IMR-90 (cell line): ENCODE measurements at regions not wholly inside any gene's neighbourhood (a gene's known extent, or its start where the extent isn't known, plus 50 kb on each side); places are given as distances from the start of the nearest gene placed in this dataset.

Experiments
- ATAC-seq: fragments of 200-7000 bp; cut with Tn5 transposase; 2 replicates; pipeline ENCODE4 v1.9.1; 2020; ENCODE audit warnings: low read depth, mild to moderate bottlenecking, moderate library complexity
- BruUV-seq: library from RNA; stranded (reverse); fragments of 400-500 nt; replicated peaks from 2 replicates; lab custom pipeline; 2021; lab: Mats Ljungman, UMichigan
- CTCF ChIA-PET: fragments of 300-600 bp; formaldehyde crosslinking; extraction: SDS; loops from one replicate; lab custom pipeline; 2021; ENCODE audit warnings: antibody characterized with exemption; lab: Yijun Ruan, JAX
- POLR2A ChIA-PET: fragments of 300-600 bp; sonication (Branson Sonifier 250); formaldehyde crosslinking; loops from one replicate; lab custom pipeline; 2022; ENCODE audit warnings: antibody characterized with exemption; ENCODE audit not compliant: unreplicated experiment; lab: Charles Lee
- DNase-seq: peaks from one replicate; pipeline ENCODE4 v3.0.0; 2013
- H2AFZ ChIP-seq: replicated peaks from 2 replicates; pipeline ENCODE3; 2013; ENCODE audit warnings: low read length, mild to moderate bottlenecking; ENCODE audit not compliant: poor library complexity
- H2AK5ac ChIP-seq: 2 replicates; pipeline ENCODE4 v1.6.1; 2013; ENCODE audit warnings: low read depth, low read length, inconsistent platforms
- H2AK9ac ChIP-seq: replicated peaks from 2 replicates; pipeline ENCODE3; 2013; ENCODE audit warnings: mild to moderate bottlenecking, low read depth, low read length, moderate library complexity; ENCODE audit not compliant: poor library complexity
- H2BK120ac ChIP-seq: 2 replicates; pipeline ENCODE4 v1.6.1; 2013; ENCODE audit warnings: low read depth, low read length, inconsistent platforms
- H2BK15ac ChIP-seq: 3 replicates; pipeline ENCODE4 v1.6.1; 2013; ENCODE audit warnings: low read depth, low read length, inconsistent platforms
- H2BK20ac ChIP-seq: 2 replicates; pipeline ENCODE4 v1.6.1; 2013; ENCODE audit warnings: low read depth, mild to moderate bottlenecking, inconsistent platforms, low read length, moderate library complexity
- H2BK5ac ChIP-seq: 2 replicates; pipeline ENCODE4 v1.6.1; 2013; ENCODE audit warnings: mild to moderate bottlenecking, low read depth, low read length, inconsistent platforms; ENCODE audit not compliant: poor library complexity, severe bottlenecking
- H3K14ac ChIP-seq: replicated peaks from 2 replicates; pipeline ENCODE4 v1.6.1; 2013; ENCODE audit warnings: low read depth, low read length, inconsistent platforms
- H3K18ac ChIP-seq: 2 replicates; pipeline ENCODE4 v1.6.1; 2013; ENCODE audit warnings: low read depth, low read length, control low read depth
- H3K23ac ChIP-seq: 2 replicates; pipeline ENCODE4 v1.6.1; 2013; ENCODE audit warnings: low read depth, low read length, inconsistent platforms
- H3K27ac ChIP-seq: 2 replicates; pipeline ENCODE4 v1.5.1; 2013; ENCODE audit warnings: mild to moderate bottlenecking, control low read depth, low read length; ENCODE audit not compliant: insufficient read depth
- H3K27me3 ChIP-seq: 2 replicates; pipeline ENCODE4 v1.6.1; 2013; ENCODE audit warnings: low read length; ENCODE audit not compliant: control insufficient read depth, insufficient read depth
- H3K36me3 ChIP-seq: 2 replicates; pipeline ENCODE4 v1.6.1; 2013; ENCODE audit warnings: low read length, mixed read lengths; ENCODE audit not compliant: control insufficient read depth, insufficient read depth
- H3K4ac ChIP-seq: 2 replicates; pipeline ENCODE4 v1.6.1; 2013; ENCODE audit warnings: low read depth, low read length, inconsistent platforms
- H3K4me1 ChIP-seq: 2 replicates; pipeline ENCODE4 v1.6.1; 2013; ENCODE audit warnings: low read length, mixed read lengths; ENCODE audit not compliant: control insufficient read depth, insufficient read depth
- H3K4me2 ChIP-seq: 2 replicates; pipeline ENCODE4 v1.6.1; 2013; ENCODE audit warnings: low read depth, mild to moderate bottlenecking, control low read depth, low read length, moderate library complexity
- H3K4me3 ChIP-seq: 2 replicates; pipeline ENCODE4 v1.5.1; 2013; ENCODE audit warnings: low read depth, mild to moderate bottlenecking, control low read depth, low read length, moderate library complexity; ENCODE audit not compliant: insufficient read depth
- H3K56ac ChIP-seq: 2 replicates; pipeline ENCODE4 v1.6.1; 2013; ENCODE audit warnings: low read length, inconsistent platforms; ENCODE audit not compliant: insufficient read depth; ENCODE audit errors: extremely low read depth
- H3K79me1 ChIP-seq, 2 experiments: 2 replicates each; pipeline ENCODE4 v1.6.1; 2013; ENCODE audit warnings: low read length in 2 of 2, inconsistent platforms in 1 of 2, low read depth in 1 of 2
- H3K9ac ChIP-seq: 2 replicates; pipeline ENCODE4 v1.6.1; 2013; ENCODE audit warnings: low read depth, low read length, control low read depth
- H3K9me1 ChIP-seq: 2 replicates; pipeline ENCODE4 v1.6.1; 2013; ENCODE audit warnings: low read length, inconsistent platforms; ENCODE audit not compliant: insufficient read depth
- H3K9me3 ChIP-seq: 2 replicates; pipeline ENCODE4 v1.6.1; 2013; ENCODE audit warnings: low read length; ENCODE audit not compliant: control insufficient read depth, insufficient read depth
- H4K20me1 ChIP-seq: 2 replicates; pipeline ENCODE4 v1.6.1; 2013; ENCODE audit warnings: low read length, inconsistent platforms; ENCODE audit not compliant: insufficient read depth
- H4K5ac ChIP-seq: 2 replicates; pipeline ENCODE4 v1.6.1; 2013; ENCODE audit warnings: mild to moderate bottlenecking, low read depth, low read length, control low read depth
- H4K8ac ChIP-seq, 2 experiments: 2 replicates each; pipeline ENCODE4 v1.6.1; 2013; ENCODE audit warnings: low read depth in 2 of 2, low read length in 2 of 2, control low read depth in 1 of 2, inconsistent platforms in 1 of 2
- H4K91ac ChIP-seq: 2 replicates; pipeline ENCODE4 v1.6.1; 2013; ENCODE audit warnings: low read depth, low read length, inconsistent platforms; ENCODE audit not compliant: insufficient read depth
- CHD1 ChIP-seq: IDR thresholded peaks from 2 replicates; pipeline ENCODE4 v1.6.1; 2012; ENCODE audit warnings: low read depth, low read length, improper control_type of control experiment
- FOS ChIP-seq: fragments of 150-350 bp; IDR thresholded peaks from 2 replicates; pipeline ENCODE4 v1.6.1; 2016; ENCODE audit warnings: low read depth, low read length
- MXI1 ChIP-seq: IDR thresholded peaks from 2 replicates; pipeline ENCODE4 v1.6.1; 2012; ENCODE audit warnings: low read depth, mild to moderate bottlenecking, low read length, moderate library complexity, borderline replicate concordance
- RFX5 ChIP-seq: IDR thresholded peaks from 2 replicates; pipeline ENCODE4 v1.8.0; 2012; ENCODE audit warnings: low read depth, mild to moderate bottlenecking, low read length, moderate library complexity
- WGBS, 2 experiments: methylation state at CpG; one replicate each; pipeline versions ENCODE4 v1.1.5 to v1.1.7; 2013; ENCODE audit warnings: missing lambda C conversion rate in 2 of 2; ENCODE audit not compliant: insufficient read length in 1 of 2; ENCODE audit errors: extremely low coverage in 2 of 2; 5-methylcytosine and 5-hydroxymethylcytosine counted together
- dilution Hi-C: fragments of 300-500 bp; cut with HindIII; formaldehyde crosslinking; loops from one replicate; pipeline ENCODE4 v1.14.3; 2018; ENCODE audit warnings: low sequenced_read_pairs; ENCODE audit not compliant: unreplicated experiment
- in situ Hi-C: fragments of 300-500 bp; cut with MboI; formaldehyde crosslinking; loops from 3 replicates; pipeline ENCODE4 v1.14.3; 2019; ENCODE audit warnings: low sequenced_read_pairs, inconsistent platforms, mixed read lengths
- intact Hi-C: fragments of 100-400 bp; cut with micrococcal nuclease; formaldehyde crosslinking; loops from 2 replicates; pipeline ENCODE4 v1.10.0; 2022

GRCh38 chr9:104209387-104209786, 115.3 kb downstream of the SMC2 start:
- Histone ChIP-seq H3K4me2 (no peak overlapping the region), H2AFZ (no peak overlapping the region), H3K9ac (no peak overlapping the region), H2BK20ac (no peak overlapping the region), H3K4ac (no peak overlapping the region), H3K23ac (no peak overlapping the region), H3K18ac (no peak overlapping the region), H4K5ac (no peak overlapping the region), H3K79me1 (no peaks in the 10 kb centered on the region), H3K4me3 (no peak overlapping the region), H3K9me3 (no peaks in the 10 kb centered on the region), H3K4me1 (no peaks in the 10 kb centered on the region), H2AK5ac (no peak overlapping the region), H3K14ac (no peak overlapping the region), H4K8ac (no peak overlapping the region), H2BK5ac (no peak overlapping the region), H3K56ac (no peak overlapping the region), H3K27ac (no peak overlapping the region), H4K20me1 (no peaks in the 10 kb centered on the region), H3K27me3 (no peaks in the 10 kb centered on the region), H3K9me1 (no peaks in the 10 kb centered on the region), H4K91ac (no peak overlapping the region), H2BK120ac (no peak overlapping the region), H3K36me3 (no peaks in the 10 kb centered on the region), H2BK15ac (no peak overlapping the region), H2AK9ac (no peak overlapping the region)
- no CpG with 5 or more reads among the region's 9 CpGs for WGBS, 2 experiments
- no peak for DNase-seq
- TF ChIP-seq MXI1 = no peak
- TF ChIP-seq RFX5 = no peak
- no peak for TF ChIP-seq FOS
- TF ChIP-seq CHD1 = no peak
- CTCF ChIA-PET = no interaction called here
- ATAC-seq = no peak
- intact Hi-C loops = no loop called here
- in situ Hi-C loops = no loop called here
- dilution Hi-C loops = no loop called here
- POLR2A ChIA-PET = no interaction called here
- BruUV-seq = no TSS peak
